GM18519 (cell line): ENCODE measurements at regions not wholly inside any gene's neighbourhood (a gene's known extent, or its start where the extent isn't known, plus 50 kb on each side); places are given as distances from the start of the nearest gene placed in this dataset.
"Not testable (repeated sequence)": the region's sequence is repeated elsewhere in the genome, so short reads cannot be mapped to it uniquely, and the experiment has no call there.

Experiments used
- ATAC-seq: cut with Tn5 transposase; IDR thresholded peaks from one replicate; pipeline ENCODE4 v1.9.1; 2021; ENCODE audit warnings: mild to moderate bottlenecking, moderate library complexity; ENCODE audit not compliant: unreplicated experiment, low FRiP score

DNA sequence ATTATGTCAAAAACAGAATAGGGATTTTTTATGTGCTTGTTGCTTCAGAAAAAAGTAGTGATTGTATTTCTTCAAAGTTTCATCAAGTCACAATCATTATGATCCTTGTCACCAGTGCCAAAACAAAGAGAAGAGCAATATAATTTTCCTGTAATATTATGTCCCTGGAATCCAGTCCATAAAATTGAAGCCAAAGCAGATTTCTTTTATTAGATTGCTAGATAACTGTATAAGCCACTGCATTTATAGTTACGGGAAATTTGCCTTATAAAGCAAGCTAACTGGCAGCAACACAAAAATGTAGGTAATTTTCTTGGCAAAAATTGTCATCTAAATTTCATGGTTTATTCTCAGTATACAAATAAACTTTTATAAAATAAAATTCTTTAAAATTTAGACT lies 296.1 kb upstream of the ANKRD50 start:
- ATAC-seq = no peak

DNA sequence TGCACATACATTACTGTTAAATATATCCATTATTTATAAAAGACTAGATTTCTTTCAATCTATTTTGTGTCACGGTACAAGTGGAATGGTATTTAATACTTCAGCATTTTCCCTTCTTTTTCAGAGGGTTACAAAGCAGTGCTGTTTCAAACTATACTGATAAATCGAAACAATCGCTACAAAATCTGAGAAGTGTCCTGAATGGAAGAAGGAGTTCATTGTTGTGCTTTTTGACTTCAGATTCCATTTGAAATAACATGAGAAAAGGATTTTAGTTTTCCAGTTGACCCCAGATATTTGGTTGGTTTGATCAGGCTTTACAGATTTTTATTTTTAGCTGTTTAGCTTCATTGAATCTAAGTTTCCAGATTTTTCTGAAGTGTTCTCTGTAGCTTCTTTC lies 292.1 kb upstream of the ANKRD50 start:
- ATAC-seq = no peak

DNA sequence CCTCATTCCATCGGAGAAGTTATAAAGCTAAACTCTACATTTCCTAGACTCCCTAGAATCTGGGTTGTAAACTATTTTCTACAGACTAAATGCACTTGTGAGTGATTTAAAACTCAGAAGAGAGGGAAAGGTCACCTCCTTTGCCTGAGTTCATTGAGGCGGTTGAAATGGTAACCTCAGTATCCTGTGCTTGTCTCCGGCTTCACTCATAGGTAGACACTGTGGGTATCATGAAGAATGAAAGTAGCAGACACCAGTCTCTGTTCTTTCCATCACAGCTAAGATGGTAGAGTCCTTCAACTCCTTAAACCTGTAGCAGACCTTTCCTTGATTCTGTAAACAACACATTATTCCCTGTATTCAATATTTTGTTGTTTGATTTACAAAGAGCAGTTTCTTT lies 291.3 kb upstream of the ANKRD50 start:
- no peak for ATAC-seq

DNA sequence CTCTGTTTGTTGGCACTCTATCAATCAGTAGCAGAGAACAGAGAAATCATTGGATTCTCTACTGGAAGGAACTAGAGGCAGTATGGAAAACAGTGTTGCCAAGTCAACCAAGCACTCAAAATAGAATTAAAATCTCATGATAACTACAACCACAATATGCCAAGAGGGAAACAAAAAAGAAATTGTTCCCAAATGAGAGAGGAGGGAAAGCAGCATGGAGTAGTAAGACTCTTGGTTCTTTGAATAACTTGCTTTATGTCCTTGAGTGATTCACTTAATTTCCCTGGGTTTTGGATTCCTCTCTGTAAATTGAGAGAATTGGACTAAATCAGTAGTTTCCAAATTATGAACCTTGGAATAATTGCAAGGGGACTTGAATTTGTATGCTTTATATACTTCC lies 285.5 kb upstream of the ANKRD50 start:
- ATAC-seq = no peak

DNA sequence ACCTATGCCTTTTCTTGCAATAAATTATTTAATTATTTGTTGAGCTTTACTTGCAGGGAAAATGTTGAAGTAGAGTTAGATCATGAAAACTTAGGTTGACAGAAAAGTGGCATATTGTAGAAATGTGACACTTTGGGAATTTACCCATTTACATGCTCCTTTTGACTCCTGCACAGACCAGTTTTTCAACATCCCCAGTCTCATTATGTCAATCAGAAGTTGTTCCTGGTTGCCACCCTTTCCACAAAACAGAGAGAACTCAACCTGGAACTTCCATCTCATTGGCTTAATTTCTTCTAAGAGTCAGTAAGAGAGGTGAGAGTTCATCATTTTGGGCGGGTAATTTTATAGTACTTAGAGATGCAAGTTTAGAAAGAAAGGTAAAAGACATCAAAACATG lies 284.6 kb upstream of the ANKRD50 start:
- ATAC-seq = no peak

DNA sequence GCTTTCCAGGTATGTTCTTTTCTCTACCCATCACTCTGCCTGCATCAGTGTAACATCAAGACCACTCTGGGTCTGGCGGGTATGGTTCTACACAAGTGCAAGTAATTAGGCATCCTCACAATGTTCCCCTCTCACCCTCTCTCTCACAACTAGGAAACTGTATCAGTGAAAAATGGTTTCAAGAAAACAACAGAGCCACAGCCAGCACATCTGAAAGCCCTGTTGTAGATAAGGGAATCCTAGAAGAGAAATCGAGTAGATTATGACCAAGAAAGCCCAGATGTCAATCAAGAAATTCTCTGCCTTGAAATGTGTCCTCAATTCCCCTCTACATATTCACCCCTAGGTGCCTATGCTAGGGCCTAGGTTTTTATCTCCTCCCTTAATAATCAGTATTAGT lies 281.3 kb upstream of the ANKRD50 start:
- ATAC-seq = no peak

DNA sequence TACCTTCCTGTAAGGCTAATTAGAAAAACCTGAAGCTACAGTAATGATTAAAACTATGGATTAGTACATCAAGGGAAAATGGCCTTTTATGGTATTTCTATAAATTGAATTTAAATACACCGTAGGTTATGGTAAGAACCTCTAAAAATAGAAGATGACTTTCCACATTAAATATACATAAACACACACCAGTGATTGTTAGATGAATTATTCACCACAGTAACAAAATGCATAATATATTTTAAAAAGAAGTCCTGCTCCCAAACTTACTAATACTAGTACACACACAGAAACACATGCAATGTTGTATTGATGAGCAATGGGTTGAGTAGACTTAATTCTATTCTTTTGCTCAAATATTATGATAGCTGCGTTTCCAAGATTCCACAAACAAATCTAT lies 277.9 kb upstream of the ANKRD50 start:
- ATAC-seq = no peak

DNA sequence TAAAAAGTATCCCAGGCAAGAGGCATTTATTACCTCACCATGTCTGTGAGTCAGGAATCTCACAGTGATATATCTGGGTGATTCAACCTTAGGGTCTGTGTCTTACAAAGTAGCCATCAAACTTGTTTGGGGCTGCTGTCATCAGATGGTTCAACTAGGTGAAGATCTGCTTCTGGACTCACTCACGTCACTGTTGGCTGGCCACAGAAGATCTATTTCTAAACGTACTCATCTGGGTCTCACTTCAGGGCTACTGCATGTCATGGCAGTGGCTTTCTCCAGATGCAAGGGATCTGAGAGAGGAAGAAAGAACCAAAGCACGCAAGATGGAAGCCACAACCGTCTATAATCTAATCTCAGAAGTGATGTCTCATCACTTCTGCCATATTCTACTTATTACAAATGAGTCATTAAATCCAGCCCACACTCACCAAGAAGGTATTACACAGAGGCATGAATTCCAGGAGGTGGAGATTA lies 267.8 kb upstream of the ANKRD50 start:
- no peak for ATAC-seq

DNA sequence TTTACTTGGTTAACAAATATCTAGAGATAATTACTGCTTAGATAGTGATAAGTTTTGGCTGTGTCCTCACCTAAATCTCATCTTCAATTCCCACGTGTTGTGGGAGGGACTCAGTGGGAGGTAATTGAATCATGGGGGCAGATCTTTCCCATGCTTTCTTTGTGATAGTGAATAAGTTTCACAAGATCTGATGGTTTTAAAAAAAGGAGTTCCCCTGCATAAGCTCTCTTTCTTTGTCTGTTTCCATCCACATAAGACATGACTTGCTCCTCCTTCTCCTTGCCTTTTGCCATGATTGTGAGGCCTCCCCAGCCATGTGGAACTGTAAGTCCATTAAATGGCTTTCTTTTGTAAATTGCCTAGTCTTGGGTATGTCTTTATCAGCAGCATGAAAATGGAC lies 266.0 kb upstream of the ANKRD50 start:
- ATAC-seq = not testable (repeated sequence)

DNA sequence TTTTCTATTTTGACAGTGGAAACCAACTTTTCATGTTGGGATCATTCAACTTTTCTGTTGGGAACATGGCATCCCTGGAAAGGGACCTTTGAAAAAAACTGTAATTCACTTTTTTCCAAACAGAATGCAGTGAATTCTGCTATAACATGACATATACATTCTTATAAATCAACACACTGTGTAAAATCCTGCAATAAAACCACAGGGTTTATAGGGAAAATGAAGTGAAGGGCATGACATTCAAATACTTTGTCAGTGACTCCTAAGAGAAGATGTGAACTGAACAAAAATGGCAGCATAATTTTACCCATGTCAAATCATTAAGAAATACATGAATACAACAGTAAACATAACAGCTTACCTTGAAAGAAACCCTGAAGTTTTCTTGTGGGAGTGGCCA lies 264.5 kb upstream of the ANKRD50 start:
- ATAC-seq = no peak

DNA sequence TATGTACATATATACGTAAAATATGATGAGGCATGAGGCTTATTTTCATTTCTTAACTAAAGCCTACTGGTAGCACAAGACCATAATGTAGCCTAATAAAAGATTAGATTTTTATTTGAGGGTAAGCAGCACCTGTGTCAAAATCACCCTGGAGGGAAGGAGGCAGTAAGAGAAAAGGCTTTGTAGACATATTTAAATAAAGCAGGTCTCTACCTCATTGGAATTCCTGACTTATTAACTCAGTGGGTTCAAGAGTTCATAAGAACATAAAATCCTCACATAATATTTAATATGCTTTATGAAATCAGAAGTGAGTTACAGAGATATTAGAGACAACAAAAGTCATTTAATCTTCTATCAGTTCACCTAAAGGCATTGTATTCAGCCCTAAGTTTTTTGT lies 261.6 kb upstream of the ANKRD50 start:
- no peak for ATAC-seq

DNA sequence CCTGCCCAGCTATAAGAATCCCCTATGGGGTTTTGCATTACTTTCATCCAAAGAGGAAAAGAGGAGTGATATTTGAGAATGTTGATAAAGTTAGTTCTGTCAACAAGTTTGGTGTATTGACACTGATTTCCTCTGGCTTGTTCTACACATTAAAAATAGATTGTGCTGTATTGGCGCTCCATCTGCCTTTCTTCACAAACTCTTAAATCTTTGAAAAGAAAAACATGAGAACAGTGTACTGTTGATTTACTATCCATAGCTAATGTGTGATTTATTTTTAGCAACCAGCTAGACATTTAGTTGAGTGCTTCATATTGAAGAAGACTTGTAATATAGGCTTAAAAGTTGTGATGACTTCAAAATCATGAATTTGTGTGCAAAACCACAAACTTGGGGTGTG lies 261.2 kb upstream of the ANKRD50 start:
- no peak for ATAC-seq

DNA sequence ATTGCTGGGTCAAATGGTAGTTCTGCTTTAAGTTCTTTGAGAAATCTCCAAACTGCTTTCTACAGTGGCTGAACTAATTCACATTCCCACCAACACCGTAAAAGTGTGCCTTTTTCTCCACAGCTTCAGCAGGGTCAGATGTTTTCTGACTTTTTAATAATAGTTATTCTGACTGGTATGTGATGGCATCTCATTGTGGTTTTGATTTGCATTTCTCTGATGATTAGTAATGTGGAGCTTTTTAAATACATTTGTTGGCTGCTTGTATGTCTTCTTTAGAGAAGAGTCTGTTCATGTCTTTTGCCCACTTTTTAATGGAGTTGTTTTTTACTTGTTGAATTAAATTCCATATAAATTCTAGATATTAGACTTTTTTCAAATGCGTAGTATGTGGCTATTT lies 257.5 kb upstream of the ANKRD50 start:
- no peak for ATAC-seq

DNA sequence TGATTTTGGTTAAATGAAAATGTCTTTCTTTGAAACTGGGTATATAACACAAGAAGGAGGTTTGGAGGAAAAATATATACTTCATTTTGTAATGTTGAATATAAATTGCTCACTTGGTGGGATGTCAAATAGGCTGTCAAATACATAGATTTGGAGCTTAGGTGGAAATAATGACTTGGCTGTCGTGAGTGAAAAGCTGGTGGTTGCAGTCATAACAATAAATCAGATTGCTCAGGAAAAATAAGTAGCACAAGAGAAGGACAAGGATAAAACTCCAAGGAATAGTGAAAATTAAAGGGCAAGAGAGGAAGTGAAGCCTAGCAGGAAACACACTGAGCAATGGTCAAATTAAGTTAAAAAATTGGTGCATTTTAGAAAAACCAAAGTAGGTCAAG lies 253.0 kb upstream of the ANKRD50 start:
- ATAC-seq = no peak

DNA sequence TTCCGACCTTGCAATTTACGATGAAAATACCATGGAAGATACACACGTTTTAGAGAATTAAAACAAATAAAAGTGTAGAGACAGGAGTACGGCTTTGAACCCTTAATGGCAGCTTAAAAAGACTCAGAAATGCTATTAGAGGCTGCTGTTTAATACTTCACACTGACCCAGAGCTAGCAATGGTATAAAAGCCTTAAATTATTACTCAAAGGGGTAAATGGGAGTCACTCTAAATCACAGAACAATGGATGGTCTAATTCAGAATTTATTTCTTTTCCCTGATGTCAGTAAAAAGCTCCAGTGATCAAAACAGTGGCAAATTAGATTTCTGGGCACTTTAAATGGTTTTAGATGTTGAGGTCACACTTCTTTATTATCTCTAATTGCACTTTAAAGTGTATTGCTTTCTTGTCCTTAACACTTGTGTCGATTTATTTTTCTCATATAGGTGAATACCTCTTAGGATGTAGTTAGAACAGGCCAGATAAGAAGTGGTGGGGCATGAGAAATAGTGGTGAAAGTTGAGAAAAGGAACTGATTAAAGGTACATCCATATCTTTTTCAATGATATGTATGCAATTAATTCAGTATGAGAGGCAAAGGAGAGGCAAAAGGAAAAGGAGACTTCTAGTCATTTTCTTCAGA lies 252.4 kb upstream of the ANKRD50 start:
- no peak for ATAC-seq

DNA sequence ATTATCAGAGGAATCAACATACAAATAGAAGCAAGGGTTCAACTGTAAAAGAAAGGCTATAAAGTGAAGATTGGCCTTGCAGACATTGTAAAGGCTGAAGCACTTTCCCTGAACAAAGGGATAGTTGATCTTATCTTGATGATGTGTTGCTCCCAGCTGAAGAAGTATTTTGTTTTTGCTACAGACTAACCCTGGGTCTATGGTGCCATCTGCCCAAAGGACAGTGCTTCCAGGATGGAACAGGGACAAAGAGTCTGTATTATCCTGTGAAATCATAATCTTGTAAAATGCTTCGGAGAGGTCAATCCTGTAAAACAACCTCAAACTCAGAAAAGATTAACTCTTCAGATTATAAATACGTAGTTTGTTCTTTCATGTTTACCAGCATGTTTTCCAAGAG lies 251.7 kb upstream of the ANKRD50 start:
- no peak for ATAC-seq

DNA sequence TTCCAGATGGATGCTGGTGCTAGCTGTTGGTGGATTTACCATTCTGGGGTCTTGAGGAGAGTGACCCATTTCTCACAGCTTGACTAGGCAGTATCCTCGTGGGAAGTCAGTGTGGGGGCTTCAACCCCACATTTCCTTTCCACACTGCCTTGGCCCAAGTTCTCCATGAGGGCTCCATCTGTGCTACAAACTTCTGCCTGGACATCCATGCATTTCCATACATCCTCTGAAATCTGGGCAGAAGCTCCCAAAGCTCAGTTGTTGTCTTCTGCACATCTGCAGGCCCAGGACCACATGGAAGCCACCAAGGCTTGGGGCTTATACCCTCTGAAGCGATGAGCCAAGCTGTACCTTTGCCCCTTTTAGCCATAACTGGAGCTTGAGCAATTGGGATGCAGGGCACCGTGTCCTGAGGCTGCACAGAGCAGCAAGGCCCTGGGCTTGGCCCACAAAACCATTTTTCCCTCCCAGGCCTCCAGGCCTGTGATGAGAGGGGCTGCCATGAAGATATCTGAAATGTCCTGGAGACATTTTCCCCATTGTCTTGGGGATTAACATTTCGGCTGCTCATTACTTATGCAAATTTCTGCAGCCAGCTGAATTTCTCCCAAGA lies 248.7 kb upstream of the ANKRD50 start:
- ATAC-seq = no peak

DNA sequence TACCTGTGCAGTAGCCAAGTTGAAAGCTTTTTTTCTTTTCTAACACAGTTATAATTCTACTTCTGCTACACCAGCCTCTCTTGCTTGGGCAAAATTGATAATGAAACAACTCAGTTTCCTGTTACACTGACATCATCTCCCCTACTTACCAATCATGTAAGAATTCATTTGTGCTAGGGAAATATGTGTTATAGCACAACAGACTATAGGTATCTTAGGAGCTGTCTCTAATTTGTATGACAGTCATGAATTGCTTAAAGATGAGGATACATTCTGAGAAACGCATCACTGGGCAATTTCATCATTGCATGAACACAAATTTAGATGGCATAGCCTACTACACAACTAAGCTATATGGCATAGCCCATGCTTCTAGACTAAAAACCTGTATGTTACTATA lies 246.3 kb upstream of the ANKRD50 start:
- no peak for ATAC-seq

DNA sequence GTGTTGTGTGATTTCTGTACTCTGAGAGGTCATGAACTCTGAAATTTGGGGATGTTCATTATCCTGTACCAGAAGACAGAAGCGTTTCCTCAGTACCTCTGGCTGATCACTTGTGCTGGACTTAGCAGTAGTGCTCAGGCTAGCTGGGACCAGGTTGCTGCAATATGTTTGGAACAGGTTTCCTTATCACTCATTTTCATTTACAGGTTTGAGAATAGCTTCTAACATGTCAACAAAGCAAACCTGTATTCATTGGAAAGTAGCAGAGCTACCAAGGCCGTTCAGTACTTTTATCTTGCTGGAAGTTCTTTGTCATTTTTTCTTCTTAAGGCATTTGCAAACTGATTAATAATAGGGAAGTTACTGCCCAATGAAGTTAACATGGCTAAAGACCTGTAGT lies 242.9 kb upstream of the ANKRD50 start:
- no peak for ATAC-seq

DNA sequence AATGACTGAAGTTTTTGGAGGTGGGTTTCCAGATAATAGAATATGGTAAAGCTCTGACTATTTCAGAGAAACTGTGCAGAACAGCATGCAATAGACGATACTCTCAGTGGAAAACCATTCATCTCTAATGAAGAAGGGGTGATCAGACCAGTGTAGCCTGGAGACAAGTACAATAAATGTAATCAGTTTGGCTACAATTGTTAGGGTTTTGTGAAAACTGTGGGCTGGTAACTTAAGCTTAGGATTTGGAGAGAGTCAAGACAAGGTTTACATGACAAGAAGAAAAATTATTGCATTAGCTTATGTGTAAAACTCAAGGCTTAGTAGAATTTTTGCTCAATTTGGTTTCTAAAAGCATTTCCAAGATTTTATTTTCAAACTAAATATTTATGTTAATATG lies 241.5 kb upstream of the ANKRD50 start:
- ATAC-seq = no peak

DNA sequence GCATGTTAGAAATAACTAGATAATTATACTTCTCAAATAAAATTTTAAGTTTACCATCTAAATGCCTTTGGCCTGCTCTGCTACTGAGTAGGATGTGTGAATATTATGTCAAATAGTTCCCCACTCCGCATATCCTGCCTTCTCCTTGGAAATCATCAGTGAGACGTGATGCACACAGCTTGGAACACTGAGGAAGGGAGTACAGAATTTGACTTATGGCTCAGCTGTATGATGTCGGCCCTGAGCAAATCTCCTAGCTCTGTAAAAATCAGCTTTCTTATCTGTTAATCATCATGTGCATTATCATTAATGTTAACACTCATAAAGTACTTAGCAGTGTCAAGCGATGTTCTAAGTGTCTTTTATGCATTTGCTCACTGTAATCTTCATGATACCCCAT lies 241.0 kb upstream of the ANKRD50 start:
- ATAC-seq = no peak

DNA sequence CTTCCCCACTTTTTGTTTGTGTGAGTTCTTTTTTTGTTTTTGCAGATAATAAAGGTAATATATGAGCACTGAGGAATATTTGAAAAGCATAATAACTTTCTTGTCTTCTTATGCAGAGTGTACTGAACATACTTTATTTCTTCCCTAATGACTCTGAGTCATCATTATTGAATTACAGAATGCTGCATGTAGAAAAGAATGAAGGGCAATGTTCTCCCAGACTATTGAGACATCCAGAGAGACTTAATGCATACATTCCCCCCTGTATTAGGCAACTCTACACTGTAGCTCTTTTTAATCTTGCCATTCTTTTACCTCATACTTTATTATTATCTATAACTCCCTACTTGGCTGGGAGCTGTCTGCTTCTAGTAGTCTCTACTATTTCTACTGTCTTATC lies 240.5 kb upstream of the ANKRD50 start:
- ATAC-seq = no peak

DNA sequence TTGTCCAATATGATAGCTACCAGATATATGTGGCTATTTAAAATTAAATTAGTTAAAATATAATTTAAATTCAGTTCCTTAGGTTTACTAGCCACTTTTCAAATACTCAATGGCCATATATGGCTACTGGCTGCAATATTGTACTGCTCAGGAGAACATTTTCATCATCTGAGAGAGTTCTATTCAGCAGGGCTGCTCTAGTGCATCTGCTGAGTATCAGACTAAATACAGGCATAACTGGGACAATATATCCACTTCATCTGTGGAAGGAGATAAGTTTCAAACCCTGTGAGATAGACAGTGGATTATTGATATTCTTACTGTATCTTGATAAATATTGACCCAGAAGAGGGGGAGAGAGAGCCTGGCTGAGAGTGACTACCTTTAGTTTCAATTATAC lies 240.1 kb upstream of the ANKRD50 start:
- ATAC-seq = no peak
